ENCODE measurements at regions not wholly inside any gene's neighbourhood (a gene's known extent, or its start where the extent isn't known, plus 50 kb on each side); places are given as distances from the start of the nearest gene placed in this dataset.

DNA sequence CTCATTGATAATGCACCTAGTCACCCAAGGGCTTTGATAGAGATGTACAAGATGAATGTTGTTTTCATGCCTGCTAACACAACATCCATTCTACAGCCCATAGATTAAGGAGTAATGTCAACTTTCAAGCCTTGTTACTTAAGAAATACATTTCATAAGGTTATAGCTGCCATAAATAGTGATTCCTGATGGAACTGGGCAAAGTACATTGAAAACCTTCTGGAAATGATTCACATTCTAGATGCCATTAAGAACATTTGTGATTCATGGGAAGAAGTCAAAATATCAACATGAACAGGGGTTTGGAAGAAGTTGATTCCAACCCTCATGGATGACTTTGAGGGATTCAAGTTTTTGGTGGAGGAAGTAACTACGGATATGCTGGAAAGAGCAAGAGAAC lies 135.2 kb downstream of the TLE3 start:
- no peak for DNase-seq

DNA sequence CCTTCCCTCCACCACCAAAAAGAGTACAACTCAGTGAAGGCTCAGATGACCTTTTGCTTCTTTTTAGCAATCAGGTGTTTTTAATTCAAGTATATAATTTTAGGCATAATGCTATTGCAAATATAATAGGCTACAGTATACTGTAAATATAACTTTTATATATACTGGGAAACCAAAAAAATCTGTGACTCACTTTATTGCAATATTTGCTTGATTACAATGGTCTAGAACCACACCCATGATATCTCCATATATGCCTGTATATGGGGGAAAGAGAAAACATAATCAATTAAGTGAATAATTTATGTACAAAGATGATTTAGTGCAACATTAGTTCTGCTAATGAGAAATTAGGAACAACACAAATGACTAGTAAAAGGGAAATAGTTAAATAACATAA lies 134.3 kb downstream of the TLE3 start:
- DNase-seq: no peak

GRCh38 chr15:69971771-69972170 lies 125.9 kb downstream of the TLE3 start:
- no peak for DNase-seq

GRCh38 chr15:69972436-69972835 lies 125.3 kb downstream of the TLE3 start:
- DNase-seq: no peak

GRCh38 chr15:69973102-69973714 lies 124.5 kb downstream of the TLE3 start:
- DNase-seq: no peak

- no peak for DNase-seq
Measured at GRCh38 chr15:69973880-69974279, 123.8 kb downstream of the TLE3 start.

GRCh38 chr15:69974321-69974720 lies 123.4 kb downstream of the TLE3 start:
- DNase-seq: no peak

GRCh38 chr15:69976366-69976994 lies 121.2 kb downstream of the TLE3 start:
- DNase-seq: no peak

- no peak for DNase-seq
Measured at GRCh38 chr15:69978603-69979002, 119.1 kb downstream of the TLE3 start.

- no peak for DNase-seq
Measured at GRCh38 chr15:69979262-69979661, 118.5 kb downstream of the TLE3 start.

DNA sequence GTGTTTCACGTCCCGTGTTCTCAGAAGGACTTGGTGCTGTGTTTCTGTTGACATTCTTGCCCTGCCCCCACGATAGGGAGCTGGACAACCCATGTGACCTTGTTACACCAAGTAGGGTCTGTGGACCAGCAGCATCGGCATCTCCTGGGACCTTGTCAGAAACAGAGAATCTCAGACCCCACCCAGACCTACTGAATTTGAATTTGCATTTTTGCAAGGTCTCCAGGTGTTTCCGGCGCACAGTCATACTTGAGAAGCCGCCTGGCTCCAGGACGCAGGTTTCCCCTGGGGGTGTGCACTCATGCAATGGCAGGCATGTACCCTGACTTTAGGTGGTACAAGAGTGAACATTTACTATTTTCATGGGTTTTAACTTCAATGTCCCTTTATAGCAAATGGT lies 117.9 kb downstream of the TLE3 start:
- DNase-seq: no peak

- no peak for DNase-seq
Measured at GRCh38 chr15:69980341-69981059, 117.2 kb downstream of the TLE3 start.

DNA sequence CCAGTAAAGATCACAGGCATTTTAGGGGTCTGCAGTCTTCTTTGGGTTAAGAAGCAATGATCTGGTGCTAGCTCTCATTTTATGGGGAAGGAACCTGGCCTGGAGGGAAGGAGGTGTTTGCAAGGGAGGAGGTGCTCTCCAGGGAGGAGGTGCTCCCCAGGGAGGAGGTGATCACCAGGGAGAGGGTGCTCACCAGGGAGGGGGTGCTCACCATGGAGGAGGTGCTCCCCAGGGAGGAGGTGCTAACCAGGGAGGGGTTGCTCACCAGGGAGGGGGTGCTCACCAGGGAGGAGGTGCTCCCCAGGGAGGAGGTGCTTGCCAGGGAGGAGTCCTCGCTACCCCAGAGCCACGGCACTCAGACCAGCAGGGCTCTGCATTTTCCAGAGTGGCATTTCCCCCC lies 115.7 kb downstream of the TLE3 start:
- DNase-seq: no peak

GRCh38 chr15:69983696-69984265 lies 113.9 kb downstream of the TLE3 start:
- no peak for DNase-seq

GRCh38 chr15:69987492-69988489 lies 109.9 kb downstream of the TLE3 start:
- DNase-seq: no peak

DNA sequence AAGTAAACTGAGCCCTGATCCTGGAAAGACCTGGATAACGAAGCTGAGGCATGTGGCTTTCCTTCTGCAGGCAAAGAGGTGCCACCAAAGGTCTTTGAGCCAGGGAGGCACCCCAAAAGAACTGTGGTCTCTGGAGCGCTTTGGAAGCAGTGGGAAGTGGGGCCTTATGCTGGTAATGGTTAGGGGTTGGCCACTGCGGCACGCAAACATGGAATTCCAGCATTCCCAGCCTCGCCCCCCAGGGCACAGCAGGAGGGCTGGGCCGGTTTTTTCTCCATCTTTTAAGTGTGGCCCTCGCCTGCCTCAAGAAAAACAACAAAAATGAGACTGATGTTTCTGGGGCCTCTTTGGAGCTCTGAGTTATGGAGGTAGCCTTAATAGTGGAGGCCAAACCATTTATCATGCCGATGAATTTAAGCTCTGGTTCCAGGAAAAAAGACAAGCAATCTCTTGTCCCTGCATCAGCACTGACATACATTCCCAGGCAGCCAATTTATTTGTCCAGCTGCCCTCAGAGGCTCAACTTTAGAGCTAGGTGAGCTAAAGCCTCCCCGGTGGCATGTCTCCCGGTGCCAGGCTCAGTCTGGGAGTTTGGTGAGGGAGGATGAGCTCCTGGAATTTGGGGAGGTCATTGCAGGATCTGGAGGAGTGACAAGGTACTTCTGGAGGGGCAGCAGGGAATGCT lies 109.0 kb downstream of the TLE3 start:
- no peak for DNase-seq

DNA sequence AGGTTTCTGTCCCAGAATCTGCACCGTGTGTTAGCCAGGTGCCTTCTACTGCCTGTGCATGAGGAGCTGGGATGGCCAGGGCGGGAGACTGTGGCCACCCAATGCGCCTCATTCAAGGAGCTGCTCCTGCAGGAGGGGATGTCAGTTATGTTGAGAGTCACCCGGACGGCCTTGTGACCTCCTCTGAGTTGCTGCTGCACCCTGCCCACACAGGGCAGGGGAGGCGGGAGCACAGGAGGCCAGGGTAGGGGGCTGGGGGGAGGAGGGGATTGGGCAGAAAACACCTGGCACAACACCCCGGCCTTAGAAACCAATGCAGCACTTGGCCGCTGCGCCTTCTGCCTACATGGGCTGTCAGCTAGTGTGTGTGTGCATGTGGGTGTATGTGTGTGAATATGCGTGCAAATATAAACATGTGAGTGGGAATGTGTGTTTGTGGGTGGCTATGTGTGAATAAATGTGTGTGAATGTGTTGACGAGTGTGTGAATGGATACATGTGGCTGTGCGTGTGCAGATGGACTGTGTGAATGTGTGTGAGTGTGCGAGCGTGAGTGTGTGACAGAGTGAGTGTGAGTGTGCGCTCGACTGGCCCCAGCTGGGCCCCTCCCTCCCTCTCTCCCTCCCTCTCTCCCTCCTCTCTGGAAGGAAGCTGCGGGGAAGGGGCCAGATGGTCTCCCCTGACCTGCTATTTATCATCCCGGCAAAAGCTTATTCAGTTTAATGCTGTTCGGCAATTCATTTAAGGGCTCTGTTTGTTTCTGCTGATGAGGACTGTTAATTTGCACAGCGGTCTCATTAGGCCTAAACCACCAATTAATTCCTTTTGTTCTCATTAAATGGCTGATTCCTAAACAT lies 106.9 kb downstream of the TLE3 start:
- no peak for DNase-seq

- no peak for DNase-seq
Measured at GRCh38 chr15:69991551-69991980, 106.2 kb downstream of the TLE3 start.

DNA sequence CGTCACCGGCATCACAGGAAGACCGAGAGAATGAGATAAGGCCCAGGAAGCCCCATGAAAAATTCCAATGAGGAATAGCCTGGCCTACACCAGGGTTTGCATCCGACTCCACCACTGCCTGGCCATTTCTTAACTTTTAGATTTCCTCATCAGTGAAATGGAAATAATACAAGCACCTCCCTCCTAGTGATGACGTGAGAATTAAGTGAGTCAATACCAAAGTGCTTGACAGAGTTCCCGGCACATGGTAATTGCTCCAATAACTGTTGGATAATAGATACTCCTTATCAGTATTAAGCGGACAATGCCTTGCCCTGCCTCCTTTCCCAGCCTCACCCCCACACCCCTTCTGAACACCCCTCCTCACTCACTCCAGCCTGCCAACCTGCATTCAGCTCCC lies 105.4 kb downstream of the TLE3 start:
- DNase-seq: no peak

GRCh38 chr15:69994429-69995205 lies 103.1 kb downstream of the TLE3 start:
- no peak for DNase-seq

Data from midbrain (tissue), 1 donor.